Sciatic nerve (tissue), 2 donors: ENCODE measurements at regions not wholly inside any gene's neighbourhood (a gene's known extent, or its start where the extent isn't known, plus 50 kb on each side); places are given as distances from the start of the nearest gene placed in this dataset.
"Not testable (repeated sequence)": the region's sequence is repeated elsewhere in the genome, so short reads cannot be mapped to it uniquely, and the experiment has no call there.

Source experiments
- ATAC-seq: fragments of 200-7000 bp; cut with Tn5 transposase; one replicate; pipeline ENCODE4 v1.9.1; 2020; ENCODE audit warnings: mild to moderate bottlenecking, moderate library complexity
- DNase-seq: peaks from one replicate; pipeline ENCODE4 v3.0.0-alpha.2; 2020; ENCODE audit warnings: low spot score
- intact Hi-C: fragments of 100-400 bp; cut with DNase I; formaldehyde crosslinking; loops from one replicate; pipeline ENCODE4 v1.14.2; 2022
- donor health status: DM: no; HTN: no; CAD: no.
- donor health status: DM: no; HTN: no; CAD: no.

DNA sequence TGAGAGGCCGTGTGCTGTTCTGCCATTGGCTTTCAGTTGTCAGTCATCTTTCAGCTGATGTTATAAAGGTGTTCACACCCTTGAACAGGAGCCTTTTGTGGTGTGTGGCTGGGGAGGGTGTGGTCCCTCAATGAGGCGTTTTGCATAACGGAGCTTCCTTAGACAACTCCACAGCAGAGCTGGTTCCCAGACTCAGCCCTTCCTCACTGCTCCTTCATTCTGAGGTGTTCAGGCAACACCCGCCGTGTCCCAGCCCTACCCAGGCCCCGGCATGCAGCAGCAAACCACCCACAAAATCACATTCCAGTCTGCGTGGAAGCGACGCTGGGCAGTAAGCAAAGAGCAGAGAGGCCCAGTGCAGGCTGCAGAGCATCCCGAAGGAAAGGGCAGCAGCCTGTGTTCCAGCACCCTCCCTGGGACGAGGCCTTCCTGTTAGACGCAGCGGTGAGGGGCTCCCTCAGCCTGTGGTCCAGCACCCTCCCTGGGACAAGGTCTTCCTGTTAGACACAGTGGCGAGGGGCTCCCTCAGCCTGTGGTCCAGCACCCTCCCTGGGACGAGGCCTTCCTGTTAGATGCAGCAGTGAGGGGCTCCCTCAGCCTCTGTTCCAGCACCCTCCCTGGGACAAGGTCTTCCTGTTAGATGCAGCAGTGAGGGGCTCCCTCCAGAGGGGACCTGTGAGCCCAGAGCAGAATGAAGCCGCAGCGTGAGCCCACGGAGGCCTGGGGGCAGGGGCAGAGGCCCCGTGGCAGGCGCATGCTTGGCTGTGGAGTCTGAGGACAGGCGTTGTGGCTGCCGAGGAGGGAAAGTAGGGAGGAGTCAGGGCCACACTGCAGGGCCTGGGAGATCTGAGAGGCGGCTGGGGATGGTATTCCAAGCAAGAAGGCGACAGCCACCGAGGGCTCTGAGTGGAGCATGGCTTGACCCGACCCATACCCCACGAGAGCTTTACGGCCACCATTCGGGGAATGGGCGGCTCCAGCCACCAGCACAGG is 201.8 kb upstream of the HDAC4 start:
- intact Hi-C loops: no loop called here
- ATAC-seq: no peak
- DNase-seq: peak; percentile 53

- no peak for ATAC-seq
- intact Hi-C loops: no loop called here
- no peak for DNase-seq
These were observed 201.1 kb upstream of the HDAC4 start for GRCh38 chr2:239601880-239602279.

DNA sequence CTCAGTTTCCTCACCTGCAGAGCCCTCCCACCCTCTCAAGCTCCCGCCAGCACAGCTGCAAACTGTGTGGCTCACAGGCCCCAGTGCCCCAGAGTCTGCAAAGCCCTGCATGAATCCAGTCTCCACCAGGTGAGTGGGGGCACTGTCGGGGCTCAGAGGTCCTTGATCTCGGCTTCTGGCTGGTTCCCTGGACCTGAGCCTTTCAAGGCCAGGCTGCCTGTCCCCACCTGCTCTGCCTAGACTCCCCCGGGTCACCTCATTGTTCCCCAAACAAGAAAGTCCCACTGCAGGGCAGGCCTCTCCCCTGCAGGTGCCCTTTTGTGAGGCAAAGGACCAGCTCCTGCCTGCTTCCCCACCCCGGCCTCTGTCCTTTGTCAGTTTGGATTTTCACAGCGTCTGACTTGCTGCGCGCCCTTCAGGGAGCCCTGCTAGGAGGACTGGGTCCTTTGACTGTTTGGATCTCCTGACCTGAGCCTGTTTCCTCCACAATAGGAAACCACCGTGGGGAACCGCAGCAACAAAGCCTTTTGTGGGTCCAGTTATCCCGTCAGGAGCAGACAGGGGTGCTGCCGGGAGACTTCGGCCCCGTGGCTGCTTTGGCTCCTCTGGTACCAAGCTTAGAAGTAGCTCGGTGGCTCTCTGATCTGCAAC is 200.5 kb upstream of the HDAC4 start:
- ATAC-seq (no peak), DNase-seq (peak; percentile 42)
- intact Hi-C loops: no loop called here

GRCh38 chr2:239600650-239601049 is 199.8 kb upstream of the HDAC4 start:
- intact Hi-C loops: no loop called here
- ATAC-seq: no peak
- no peak for DNase-seq

DNA sequence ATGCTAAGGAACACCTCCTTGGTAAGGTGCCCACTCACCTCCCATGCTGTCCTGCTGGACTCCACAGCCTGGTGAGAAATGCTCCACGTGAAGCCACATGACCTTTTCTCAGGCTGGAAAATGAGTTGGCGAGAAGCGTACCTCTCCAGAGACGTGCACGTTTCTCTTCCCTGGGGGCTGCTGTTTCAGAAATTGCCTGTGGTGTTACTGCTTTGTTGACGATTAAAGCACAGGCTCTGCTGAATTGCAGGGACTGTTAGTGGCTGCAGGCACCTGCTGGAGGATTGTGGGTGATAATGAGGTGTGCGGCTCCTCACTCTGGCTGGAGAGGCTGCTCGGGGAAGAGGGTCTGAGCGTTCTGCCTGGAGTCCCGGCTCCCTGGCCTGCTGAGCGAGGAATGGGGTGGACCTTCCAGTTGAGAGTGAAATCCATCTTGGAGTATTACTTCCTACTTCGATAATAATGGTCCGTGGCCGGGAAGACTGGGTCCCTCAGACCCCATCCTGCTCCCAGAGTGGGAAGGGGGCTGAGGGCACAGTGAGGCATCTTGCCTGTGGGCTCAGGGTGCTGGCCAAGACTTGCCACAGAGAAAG is 199.3 kb upstream of the HDAC4 start:
- DNase-seq: no peak
- intact Hi-C loops: no loop called here
- ATAC-seq: no peak

DNA sequence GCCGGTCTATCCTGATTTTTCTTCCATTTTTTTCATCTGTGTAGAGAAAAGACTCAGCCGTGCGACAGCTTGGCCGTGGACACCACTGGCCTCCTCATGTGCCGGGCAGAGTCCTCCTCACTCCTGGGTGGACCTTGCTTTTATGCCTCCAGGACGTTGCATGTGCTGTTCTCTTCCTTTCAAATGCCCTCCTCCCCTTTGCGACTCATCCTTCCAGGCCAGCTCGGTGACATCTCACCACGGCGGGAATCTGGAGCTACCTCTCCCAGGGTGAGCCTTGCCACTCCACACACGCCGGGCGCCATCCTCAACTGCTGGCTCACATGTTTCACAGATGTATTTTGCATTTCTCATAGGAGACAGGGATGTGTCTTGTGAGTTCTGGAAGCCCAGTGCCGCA is 198.5 kb upstream of the HDAC4 start:
- ATAC-seq: no peak
- intact Hi-C loops: no loop called here
- DNase-seq: peak; percentile 45

DNA sequence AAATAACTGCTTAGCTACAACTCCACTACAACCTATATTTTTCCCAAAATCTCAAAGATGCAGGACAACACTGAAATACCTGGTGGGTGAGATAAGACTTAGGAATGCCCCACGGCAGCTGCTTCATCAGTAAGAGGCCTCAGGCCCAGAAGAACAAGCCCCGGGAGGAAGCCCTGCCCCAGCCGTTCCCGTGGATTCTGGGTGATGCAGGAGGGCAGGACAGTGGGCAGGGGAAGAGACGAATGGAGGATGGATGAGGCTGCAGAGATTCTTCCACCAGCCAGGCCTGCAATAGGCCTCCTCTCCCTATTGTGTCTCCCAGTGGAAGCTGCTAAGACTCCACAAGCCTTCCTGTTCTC is 197.9 kb upstream of the HDAC4 start:
- intact Hi-C loops: no loop called here
- DNase-seq (no peak), ATAC-seq (no peak)

DNA sequence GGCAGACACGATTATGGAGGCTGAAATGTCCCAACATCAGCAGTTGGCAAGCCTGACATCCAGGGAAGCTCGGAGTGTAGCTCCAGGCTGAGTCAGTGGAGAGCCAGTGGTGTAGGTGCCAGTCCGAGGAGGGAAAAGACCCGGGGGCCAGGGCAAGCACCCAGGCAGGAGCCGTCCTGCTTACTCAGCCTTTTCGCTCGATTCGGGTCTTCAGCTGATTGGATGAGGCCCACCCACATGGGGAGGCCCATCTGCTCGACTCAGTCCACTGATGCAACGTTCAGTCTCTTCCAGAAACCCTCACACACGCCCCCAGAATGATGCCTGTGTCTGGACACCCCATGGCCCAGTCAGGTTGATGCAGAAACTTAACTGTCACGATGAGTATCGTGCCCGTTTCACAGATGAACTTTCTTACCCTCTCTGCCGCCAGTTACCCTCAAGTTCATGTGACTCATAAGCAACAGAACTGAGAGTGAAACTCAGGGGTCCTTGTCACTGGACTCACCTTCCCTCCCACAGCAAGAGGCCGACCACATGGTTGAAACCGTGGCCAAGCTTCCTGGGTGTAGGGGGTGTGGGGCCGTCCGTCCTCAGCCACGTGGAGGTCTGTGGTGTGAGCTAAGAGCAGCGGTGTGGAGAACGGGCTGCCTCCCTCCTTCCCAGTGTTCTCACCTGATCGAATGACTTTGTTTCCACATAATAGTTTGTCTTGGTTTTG is 197.4 kb upstream of the HDAC4 start:
- ATAC-seq (no peak), DNase-seq (peak; percentile 48)
- intact Hi-C loops: no loop called here

GRCh38 chr2:239597216-239597615 is 196.4 kb upstream of the HDAC4 start:
- DNase-seq (no peak), ATAC-seq (no peak)
- intact Hi-C loops: no loop called here

GRCh38 chr2:239596792-239597191 is 196.0 kb upstream of the HDAC4 start:
- no peak for DNase-seq

DNA sequence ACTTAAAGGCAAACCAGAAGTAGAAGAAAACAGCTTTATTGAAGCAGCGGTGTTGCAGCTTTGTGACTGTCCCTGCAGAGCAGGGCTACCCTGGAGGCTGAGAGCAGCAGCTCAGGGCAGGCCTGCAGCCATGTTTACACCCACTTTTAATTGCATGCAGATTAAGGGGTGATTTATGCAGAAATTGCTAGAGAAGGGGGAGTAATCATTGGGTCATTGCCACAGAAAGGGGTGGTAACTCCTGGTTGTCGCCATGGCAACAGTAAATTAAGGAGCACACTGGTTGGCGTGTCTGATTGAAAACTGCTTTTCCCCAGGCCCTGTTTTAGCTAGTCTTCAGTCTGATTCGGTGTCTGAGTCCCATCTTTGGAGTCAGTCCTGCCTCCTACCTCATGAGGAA is 195.4 kb upstream of the HDAC4 start:
- no peak for DNase-seq
- ATAC-seq: no peak
- intact Hi-C loops: no loop called here

More at GRCh38 chr2:239596792-239597191, 196.0 kb upstream of the HDAC4 start:
- intact Hi-C loops: no loop called here
- no peak for ATAC-seq

DNA sequence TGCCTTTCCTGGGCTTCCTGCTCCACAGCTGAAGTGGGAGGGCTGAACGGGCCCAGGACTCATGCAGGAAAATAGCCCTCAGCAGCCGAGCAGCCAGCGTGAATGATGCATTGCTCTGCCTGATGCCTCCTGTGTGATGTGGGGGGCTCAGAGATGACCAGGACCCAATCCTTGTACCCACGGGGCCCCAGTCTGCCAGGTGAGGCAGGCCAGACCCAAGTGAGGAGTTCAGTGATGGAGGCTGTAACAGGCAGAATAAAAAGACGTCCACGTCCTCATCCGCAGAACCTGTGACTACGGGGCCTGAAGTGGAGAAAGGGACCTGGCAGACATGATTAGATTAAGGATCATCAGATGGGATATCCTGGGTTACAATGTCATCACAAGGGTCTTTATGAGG is 194.9 kb upstream of the HDAC4 start:
- intact Hi-C loops: no loop called here
- DNase-seq: no peak
- no peak for ATAC-seq

- DNase-seq: peak; percentile 51
These were observed 194.2 kb upstream of the HDAC4 start for GRCh38 chr2:239594772-239595608.

GRCh38 chr2:239594019-239594771 is 193.4 kb upstream of the HDAC4 start:
- ATAC-seq (no peak), DNase-seq (peak; percentile 43)
- intact Hi-C loops: no loop called here

More at GRCh38 chr2:239594772-239595608, 194.2 kb upstream of the HDAC4 start:
- intact Hi-C loops: no loop called here
- no peak for ATAC-seq

DNA sequence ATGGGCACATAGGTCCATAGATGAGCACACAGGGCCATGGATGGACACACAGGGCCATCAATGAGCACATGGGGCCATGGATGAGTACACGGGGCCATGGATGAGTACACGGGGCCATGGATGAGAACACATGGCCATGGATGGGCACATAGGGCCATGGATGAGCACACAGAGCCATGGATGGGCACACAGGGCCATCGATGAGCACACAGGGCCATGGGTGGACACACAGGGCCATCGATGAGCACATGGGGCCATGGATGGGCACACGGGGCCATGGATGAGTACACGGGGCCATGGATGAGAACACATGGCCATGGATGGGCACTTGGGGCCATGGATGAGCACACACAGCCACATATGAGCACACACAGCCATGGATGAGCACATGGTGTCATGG is 192.6 kb upstream of the HDAC4 start:
- ATAC-seq (no peak), DNase-seq (peak; percentile 12)

DNA sequence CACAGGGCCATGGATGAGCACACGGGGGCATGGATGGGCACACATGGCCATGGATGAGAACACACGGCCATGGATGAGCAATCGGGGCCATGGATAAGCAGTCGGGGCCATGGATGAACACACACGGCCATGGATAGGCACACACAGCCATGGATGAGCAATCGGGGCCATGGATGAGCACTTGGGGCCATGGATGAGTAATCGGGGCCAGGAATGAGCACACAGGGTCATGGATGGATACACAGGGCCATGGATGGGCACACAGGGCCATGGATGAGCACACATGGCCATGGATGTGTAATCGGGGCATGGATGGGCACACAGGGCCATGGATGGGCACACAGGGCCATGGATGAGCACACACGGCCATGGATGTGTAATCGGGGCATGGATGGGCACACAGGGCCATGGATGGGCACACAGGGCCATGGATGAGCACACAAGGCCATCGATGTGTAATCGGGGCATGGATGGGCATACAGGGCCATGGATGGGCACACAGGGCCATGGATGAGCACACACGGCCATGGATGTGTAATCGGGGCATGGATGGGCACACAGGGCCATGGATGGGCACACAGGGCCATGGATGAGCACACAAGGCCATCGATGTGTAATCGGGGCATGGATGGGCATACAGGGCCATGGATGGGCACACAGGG is 191.9 kb upstream of the HDAC4 start:
- peak; percentile 23 for DNase-seq
- intact Hi-C loops, ATAC-seq: not testable (repeated sequence)

More for the DNA sequence above, 192.6 kb upstream of the HDAC4 start:
- intact Hi-C loops: no loop called here
